GM19468 (cell line): ENCODE measurements at regions not wholly inside any gene's neighbourhood (a gene's known extent, or its start where the extent isn't known, plus 50 kb on each side); places are given as distances from the start of the nearest gene placed in this dataset.
"Not testable (repeated sequence)": the region's sequence is repeated elsewhere in the genome, so short reads cannot be mapped to it uniquely, and the experiment has no call there.

Experiments
- ATAC-seq: cut with Tn5 transposase; IDR thresholded peaks from one replicate; pipeline ENCODE4 v1.9.1; 2021; ENCODE audit warnings: mild to moderate bottlenecking, moderate library complexity, moderate number of reproducible peaks; ENCODE audit not compliant: unreplicated experiment; ENCODE audit errors: extremely low read depth

- ATAC-seq: no peak
These were observed 552.5 kb downstream of the IPMK start for GRCh38 chr10:57715233-57715632.

GRCh38 chr10:57707300-57707658 lies 560.4 kb downstream of the IPMK start:
- ATAC-seq: no peak

DNA sequence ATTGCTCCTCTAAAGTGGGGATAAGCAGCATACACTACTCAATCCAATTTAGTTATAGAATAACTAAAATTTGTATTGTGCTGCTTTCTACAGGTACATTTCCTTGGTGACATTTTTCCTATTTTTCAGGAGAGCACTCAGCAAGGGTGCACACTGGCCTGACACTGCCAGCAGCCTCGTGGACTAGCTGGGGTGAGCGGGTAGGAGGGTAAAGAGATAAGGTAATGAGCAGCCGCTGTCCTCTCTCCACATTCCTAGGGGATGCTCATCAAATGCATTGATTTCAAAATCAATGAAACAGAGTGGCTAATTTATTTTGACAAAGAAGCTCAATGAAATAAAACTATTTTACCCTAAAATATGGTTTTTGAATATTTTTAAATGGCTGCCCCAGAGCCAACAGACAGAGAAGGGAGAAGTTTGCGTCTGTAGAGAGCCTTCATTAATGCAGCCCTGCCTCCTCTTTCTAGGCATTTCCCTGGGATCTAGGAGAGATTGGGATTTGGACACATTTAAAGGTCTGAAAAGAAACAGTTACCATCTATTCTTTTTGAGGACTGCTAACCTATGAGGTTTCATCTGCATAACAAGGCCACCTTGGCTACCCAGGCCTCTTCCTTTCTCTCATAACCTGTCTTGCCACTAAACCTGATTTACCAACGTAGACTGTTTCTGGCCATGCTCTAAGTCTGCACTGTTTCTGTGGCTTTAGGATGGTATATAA lies 561.0 kb downstream of the IPMK start:
- no peak for ATAC-seq

DNA sequence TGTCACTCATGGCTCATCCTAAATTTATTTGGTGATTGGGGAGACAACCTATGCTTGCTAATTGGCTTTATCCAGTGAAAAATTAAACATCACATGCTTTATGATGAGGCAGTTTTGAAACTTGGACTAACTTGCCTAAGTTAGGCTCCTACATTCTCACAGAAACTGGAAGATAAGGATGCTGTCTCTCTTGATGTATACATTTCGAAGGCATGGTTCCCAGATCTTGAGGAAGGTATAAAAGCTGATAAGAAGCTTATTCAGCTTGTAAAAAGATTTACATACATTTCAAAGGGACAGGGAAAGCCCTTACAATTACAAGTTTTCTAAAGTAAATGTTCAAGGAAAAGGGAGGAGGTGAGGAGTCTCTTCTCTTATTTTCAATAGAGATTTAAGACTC lies 561.7 kb downstream of the IPMK start:
- ATAC-seq: no peak

- ATAC-seq: no peak
These were observed 567.8 kb downstream of the IPMK start for GRCh38 chr10:57699944-57700343.

GRCh38 chr10:57696641-57697040 lies 571.1 kb downstream of the IPMK start:
- ATAC-seq: no peak

GRCh38 chr10:57694956-57695608 lies 572.6 kb downstream of the IPMK start:
- ATAC-seq: no peak

- ATAC-seq: no peak
These were observed 575.3 kb downstream of the IPMK start for GRCh38 chr10:57692255-57692980.

- no peak for ATAC-seq
These were observed 577.9 kb downstream of the IPMK start for GRCh38 chr10:57689596-57690297.

DNA sequence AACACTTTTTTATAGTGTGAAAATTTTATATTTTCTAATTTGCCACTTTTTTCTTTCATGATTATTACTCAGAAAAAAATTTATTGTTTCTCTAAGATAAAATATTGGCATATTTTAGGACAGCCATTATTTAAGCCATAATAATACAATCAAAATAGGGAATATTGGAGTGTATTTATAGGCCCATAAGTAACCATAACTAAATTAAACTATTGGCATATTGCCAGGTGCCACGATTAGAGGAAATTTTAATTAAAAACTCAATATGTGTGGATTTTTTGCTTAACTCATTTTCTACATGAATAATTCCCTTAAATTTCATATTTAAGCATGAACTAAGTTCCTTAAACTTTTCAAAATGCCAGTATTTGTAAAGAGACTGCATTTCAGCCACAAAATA lies 587.8 kb downstream of the IPMK start:
- no peak for ATAC-seq

DNA sequence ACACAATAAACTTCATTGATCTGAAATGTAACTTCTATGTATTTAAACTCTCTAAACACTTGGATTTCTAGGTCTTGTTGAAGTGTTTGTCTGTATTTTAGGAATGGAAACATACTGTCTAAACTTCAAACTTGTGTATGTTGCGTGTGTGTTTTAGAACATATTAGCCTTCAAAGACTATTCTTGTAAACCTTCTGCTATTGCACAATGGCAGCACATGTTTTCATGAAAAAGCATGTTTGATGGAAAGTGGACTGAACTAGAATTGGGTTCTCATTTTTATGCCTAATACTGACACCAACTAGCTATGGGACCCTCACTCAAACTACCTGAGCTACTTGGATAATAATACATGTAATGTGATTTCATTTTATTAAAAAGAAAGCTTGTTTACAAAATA lies 592.6 kb downstream of the IPMK start:
- no peak for ATAC-seq

DNA sequence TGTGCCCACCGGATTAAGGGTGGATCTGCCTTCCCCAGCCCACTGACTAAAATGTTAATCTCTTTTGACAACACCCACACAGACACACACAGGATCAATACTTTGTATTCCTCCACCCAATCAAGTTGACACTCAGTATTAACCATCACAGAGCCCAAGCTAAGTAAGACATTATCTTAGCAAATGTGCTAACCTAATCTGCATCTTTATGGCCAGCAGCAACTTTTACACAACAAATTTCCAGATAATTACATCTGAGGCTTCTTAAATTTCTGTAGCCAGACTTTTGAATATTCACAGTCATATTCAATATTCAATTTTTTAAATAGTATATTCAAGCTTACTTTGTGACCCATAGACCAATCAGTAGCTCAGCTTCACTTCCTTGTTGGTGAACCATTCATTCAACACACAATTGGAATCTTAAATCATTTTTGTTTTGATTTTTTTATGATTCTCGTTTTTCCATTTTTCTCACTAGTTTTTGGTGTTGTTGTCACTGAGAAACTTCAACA lies 594.2 kb downstream of the IPMK start:
- ATAC-seq: no peak

- no peak for ATAC-seq
These were observed 602.9 kb downstream of the IPMK start for GRCh38 chr10:57664815-57665214.

DNA sequence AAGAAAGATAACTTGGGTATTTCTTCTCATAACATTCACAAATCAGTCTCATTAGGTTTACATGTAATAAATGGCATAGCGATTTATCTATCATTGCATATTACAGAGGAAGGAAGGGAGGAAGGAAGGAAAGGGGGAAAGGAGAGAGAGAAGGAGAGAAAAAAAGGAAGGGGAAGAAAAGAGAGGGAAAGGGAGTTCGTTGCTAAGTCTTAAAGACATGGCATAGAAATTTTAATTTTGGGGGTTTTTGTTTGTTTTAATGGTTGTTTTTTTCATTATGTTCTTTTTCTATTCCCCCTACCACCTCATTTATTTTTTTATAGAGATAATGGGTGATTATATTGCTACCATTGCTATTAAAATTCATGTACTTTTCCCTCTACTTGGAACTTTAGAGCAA lies 604.3 kb downstream of the IPMK start:
- no peak for ATAC-seq

GRCh38 chr10:57661206-57661605 lies 606.5 kb downstream of the IPMK start:
- no peak for ATAC-seq

DNA sequence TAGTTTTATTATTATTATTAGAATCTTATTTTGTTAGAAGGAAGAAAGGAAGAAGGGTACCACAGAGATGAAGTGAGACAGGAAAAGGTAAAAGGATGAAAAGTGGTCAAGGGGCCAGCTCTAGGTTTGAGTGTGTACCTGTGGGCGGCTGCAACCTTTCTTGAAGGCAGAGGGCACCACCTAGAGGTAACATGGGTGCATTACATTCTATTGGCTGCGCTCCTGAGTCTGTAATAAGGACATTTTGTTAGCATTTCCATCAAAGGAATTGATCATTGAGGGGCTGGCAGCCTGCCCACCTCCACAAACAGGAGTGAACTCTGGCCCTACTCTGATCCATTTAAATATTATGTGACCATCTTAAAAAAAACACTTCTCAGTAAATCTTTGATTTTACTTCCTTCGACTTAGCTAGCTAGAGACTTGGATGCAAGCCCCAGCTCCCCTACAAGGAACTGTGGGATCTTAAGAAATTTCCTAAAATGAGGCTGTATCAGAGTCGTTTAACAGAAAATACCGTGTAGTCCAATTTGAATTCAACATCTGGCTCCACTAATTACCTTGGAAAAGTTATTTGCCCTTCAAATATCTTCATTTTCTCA lies 610.4 kb downstream of the IPMK start:
- ATAC-seq: peak; percentile 97

DNA sequence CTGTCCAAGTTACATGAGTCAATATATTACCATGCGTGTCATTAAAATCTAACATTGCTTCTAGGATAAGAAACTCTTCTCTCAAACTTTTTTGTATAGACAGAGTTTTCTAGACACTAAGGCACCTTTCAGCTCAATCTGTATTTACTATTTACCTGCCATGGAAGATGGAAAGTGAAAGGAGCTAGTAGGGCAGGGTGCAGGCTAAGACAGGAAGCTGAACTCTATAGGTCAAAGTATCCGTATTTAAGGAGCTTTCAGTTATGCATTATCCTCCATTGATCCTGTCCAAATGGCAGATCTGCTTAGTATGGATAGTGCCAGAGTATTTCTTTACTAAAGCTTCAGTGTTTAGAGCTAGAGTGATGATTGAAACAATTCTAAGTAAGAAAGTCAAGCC lies 612.8 kb downstream of the IPMK start:
- ATAC-seq: no peak

- not testable (repeated sequence) for ATAC-seq
These were observed 622.6 kb downstream of the IPMK start for GRCh38 chr10:57645108-57645507.

DNA sequence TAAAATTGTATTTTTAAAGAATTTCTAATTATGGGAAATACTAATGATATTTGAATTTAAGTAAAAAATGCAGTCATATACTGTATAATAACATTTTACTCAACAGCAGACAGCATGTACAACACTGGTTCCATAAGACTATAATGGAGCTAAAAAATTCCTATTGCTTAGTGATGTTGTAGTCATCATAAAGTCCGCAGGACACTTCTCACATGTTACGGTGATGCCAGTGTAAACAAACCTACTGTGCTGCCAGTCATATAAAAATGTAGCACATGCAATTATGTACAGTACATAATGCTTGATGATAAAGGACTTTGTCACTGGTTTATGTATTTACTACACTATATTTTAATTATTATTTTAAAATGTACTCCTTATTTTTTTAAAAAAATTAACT lies 629.3 kb downstream of the IPMK start:
- no peak for ATAC-seq

- ATAC-seq: no peak
These were observed 639.0 kb downstream of the IPMK start for GRCh38 chr10:57628592-57629284.
